Caco-2 (cell line): ENCODE measurements at regions not wholly inside any gene's neighbourhood (a gene's known extent, or its start where the extent isn't known, plus 50 kb on each side); places are given as distances from the start of the nearest gene placed in this dataset.

ENCODE experiments used
- BruUV-seq: library from RNA; stranded (reverse); fragments of 400-500 nt; replicated peaks from 2 replicates; lab custom pipeline; 2021; lab: Mats Ljungman, UMichigan
- CTCF ChIA-PET: fragments of 300-600 bp; sonication (Branson Sonifier 250); formaldehyde crosslinking; loops from one replicate; lab custom pipeline; 2022; ENCODE audit warnings: antibody characterized with exemption; lab: Charles Lee
- POLR2A ChIA-PET: fragments of 300-600 bp; sonication (Branson Sonifier 250); formaldehyde crosslinking; loops from one replicate; lab custom pipeline; 2022; ENCODE audit warnings: antibody characterized with exemption; lab: Charles Lee
- DNase-seq, 2 experiments: peaks; one replicate each; pipeline versions ENCODE4 v3.0.0 to v3.0.0-alpha.2; 2020 to 2022
- H3K27me3 ChIP-seq: replicated peaks from 2 replicates; pipeline ENCODE4 v1.6.0; 2011; ENCODE audit warnings: low read length; ENCODE audit not compliant: control insufficient read depth, insufficient read depth
- H3K36me3 ChIP-seq: 2 replicates; pipeline ENCODE4 v1.5.1; 2011; ENCODE audit warnings: low read length; ENCODE audit not compliant: control insufficient read depth, insufficient read depth
- H3K4me1 ChIP-seq: fragments of 250-450 bp; sonication (Bioruptor Pico); 2 replicates; pipeline ENCODE4 v1.5.1; 2020; ENCODE audit warnings: mild to moderate bottlenecking
- H3K4me3 ChIP-seq: 2 replicates; pipeline ENCODE4 v1.5.1; 2011; ENCODE audit warnings: low read depth, mild to moderate bottlenecking, control low read depth, low read length
- H3K9me3 ChIP-seq: fragments of 250-450 bp; sonication (Bioruptor Pico); 2 replicates; pipeline ENCODE4 v1.5.1; 2020; ENCODE audit warnings: mild to moderate bottlenecking, moderate library complexity
- H3K27ac Mint-ChIP-seq: one replicate; pipeline ENCODE4 v1.8.0; 2022; ENCODE audit warnings: mixed read lengths; ENCODE audit not compliant: unreplicated experiment
- H3K27me3 Mint-ChIP-seq: one replicate; pipeline ENCODE4 v1.8.0; 2022; ENCODE audit warnings: mixed read lengths; ENCODE audit not compliant: insufficient read depth, unreplicated experiment
- H3K36me3 Mint-ChIP-seq: one replicate; pipeline ENCODE4 v1.8.0; 2022; ENCODE audit warnings: mild to moderate bottlenecking, mixed read lengths; ENCODE audit not compliant: insufficient read depth, unreplicated experiment
- H3K4me1 Mint-ChIP-seq: one replicate; pipeline ENCODE4 v1.8.0; 2022; ENCODE audit warnings: low read depth, mixed read lengths; ENCODE audit not compliant: unreplicated experiment
- H3K4me3 Mint-ChIP-seq: one replicate; pipeline ENCODE4 v1.8.0; 2022; ENCODE audit warnings: mild to moderate bottlenecking, moderate library complexity, mixed read lengths; ENCODE audit not compliant: unreplicated experiment
- H3K9me3 Mint-ChIP-seq: one replicate; pipeline ENCODE4 v1.8.0; 2022; ENCODE audit warnings: mixed read lengths; ENCODE audit not compliant: unreplicated experiment
- CTCF ChIP-seq, 2 experiments: fragments of 200-600 bp in 1 of 2; IDR thresholded peaks; 1 replicate in 1 of 2; 2 replicates in 1 of 2; pipeline versions ENCODE4 v1.5.1 to v1.8.0; 2011 to 2022; ENCODE audit warnings: antibody characterized with exemption in 1 of 2, control low read depth in 1 of 2, inconsistent platforms in 1 of 2, low read depth in 1 of 2, low read length in 1 of 2, mild to moderate bottlenecking in 1 of 2, moderate library complexity in 1 of 2; ENCODE audit not compliant: insufficient read depth in 1 of 2, severe bottlenecking in 1 of 2, unreplicated experiment in 1 of 2
- intact Hi-C: fragments of 100-400 bp; cut with micrococcal nuclease; formaldehyde crosslinking; loops from one replicate; pipeline ENCODE4 v1.10.0; 2022; ENCODE audit not compliant: unreplicated experiment

- no TSS peak for BruUV-seq
- Mint-ChIP-seq H3K27ac (no peak overlapping the region), H3K36me3 (no peaks in the 10 kb centered on the region)
Observed at GRCh38 chr6:16885411-16886160, 124.3 kb upstream of the ATXN1 start.

GRCh38 chr6:16884526-16884925 is 123.3 kb upstream of the ATXN1 start:
- no peak for TF ChIP-seq CTCF (IDR thresholded peaks at IDR 0.05; ENCODE audit: insufficient read depth in 1 of 2, low read depth in 1 of 2, low read length in 1 of 2, severe bottlenecking in 1 of 2, unreplicated experiment in 1 of 2)
- no peak overlapping the region for H3K4me3 ChIP-seq
- H3K4me1 ChIP-seq: no peaks in the 10 kb centered on the region
- Mint-ChIP-seq H3K27me3 (peaks cover 33% of the 10 kb centered on the region), H3K27ac (no peak overlapping the region), H3K9me3 (no peaks in the 10 kb centered on the region), H3K4me3 (no peak overlapping the region), H3K36me3 (no peaks in the 10 kb centered on the region), H3K4me1 (no peaks in the 10 kb centered on the region)
- ChIA-PET CTCF (no interaction called here), POLR2A (no interaction called here)
- DNase-seq: no peak
- H3K27me3 ChIP-seq: no peaks in the 10 kb centered on the region
- H3K9me3 ChIP-seq: no peaks in the 10 kb centered on the region; the same call in 1 of the 2 replicates
- H3K36me3 ChIP-seq: no peaks in the 10 kb centered on the region
- intact Hi-C loops: no loop called here
- BruUV-seq: no TSS peak

More at GRCh38 chr6:16885411-16886160, 124.3 kb upstream of the ATXN1 start:
- intact Hi-C loops: no loop called here
- Histone ChIP-seq H3K9me3 (no peaks in the 10 kb centered on the region), H3K27me3 (no peaks in the 10 kb centered on the region), H3K4me1 (no peaks in the 10 kb centered on the region), H3K36me3 (no peaks in the 10 kb centered on the region), H3K4me3 (no peak overlapping the region)
- Mint-ChIP-seq H3K9me3 (no peaks in the 10 kb centered on the region), H3K4me1 (no peaks in the 10 kb centered on the region), H3K4me3 (no peak overlapping the region), H3K27me3 (peaks cover 33% of the 10 kb centered on the region)
- TF ChIP-seq CTCF (IDR thresholded peaks at IDR 0.05; ENCODE audit: insufficient read depth in 1 of 2, low read depth in 1 of 2, low read length in 1 of 2, severe bottlenecking in 1 of 2, unreplicated experiment in 1 of 2): no peak
- DNase-seq: no peak
- CTCF ChIA-PET: no interaction called here
- POLR2A ChIA-PET: no interaction called here

GRCh38 chr6:16883414-16883813 is 122.2 kb upstream of the ATXN1 start:
- intact Hi-C loops: no loop called here

More at GRCh38 chr6:16883414-16883813, 122.2 kb upstream of the ATXN1 start:
- no peak for TF ChIP-seq CTCF (IDR thresholded peaks at IDR 0.05; ENCODE audit: insufficient read depth in 1 of 2, low read depth in 1 of 2, low read length in 1 of 2, severe bottlenecking in 1 of 2, unreplicated experiment in 1 of 2)
- no peak overlapping the region for H3K4me3 Mint-ChIP-seq
- H3K27me3 Mint-ChIP-seq: peaks cover 27% of the 10 kb centered on the region
- H3K36me3 Mint-ChIP-seq: no peaks in the 10 kb centered on the region
- H3K9me3 Mint-ChIP-seq: peaks cover 2% of the 10 kb centered on the region
- no peak overlapping the region for H3K27ac Mint-ChIP-seq
- Histone ChIP-seq H3K4me3 (no peak overlapping the region), H3K4me1 (no peaks in the 10 kb centered on the region), H3K9me3 (no peaks in the 10 kb centered on the region; the same call in 1 of the 2 replicates), H3K27me3 (no peaks in the 10 kb centered on the region), H3K36me3 (no peaks in the 10 kb centered on the region)
- no peak for DNase-seq
- H3K4me1 Mint-ChIP-seq: no peaks in the 10 kb centered on the region
- BruUV-seq: no TSS peak
- POLR2A ChIA-PET: no interaction called here
- CTCF ChIA-PET: no interaction called here
